Fibroblast of lung (primary cell): ENCODE measurements at regions not wholly inside any gene's neighbourhood (a gene's known extent, or its start where the extent isn't known, plus 50 kb on each side); places are given as distances from the start of the nearest gene placed in this dataset.

Experiments used
- EZH2 ChIP-seq: IDR thresholded peaks from 2 replicates; pipeline ENCODE4 v1.5.1; 2012; ENCODE audit warnings: low read length, control low read depth, mild to moderate bottlenecking; ENCODE audit errors: missing control alignments
- TF ChIP-seq, protein P1 (sequence below), 2 donors: IDR thresholded peaks in 1 of 2; conservative IDR thresholded peaks in 1 of 2; 1 replicate in 1 of 2; 2 replicates in 1 of 2; pipeline ENCODE4 v1.5.1; 2011 to 2012; ENCODE audit warnings: low read length in 2 of 2, control low read depth in 1 of 2, inconsistent platforms in 1 of 2, low read depth in 1 of 2, mild to moderate bottlenecking in 1 of 2

DNA sequence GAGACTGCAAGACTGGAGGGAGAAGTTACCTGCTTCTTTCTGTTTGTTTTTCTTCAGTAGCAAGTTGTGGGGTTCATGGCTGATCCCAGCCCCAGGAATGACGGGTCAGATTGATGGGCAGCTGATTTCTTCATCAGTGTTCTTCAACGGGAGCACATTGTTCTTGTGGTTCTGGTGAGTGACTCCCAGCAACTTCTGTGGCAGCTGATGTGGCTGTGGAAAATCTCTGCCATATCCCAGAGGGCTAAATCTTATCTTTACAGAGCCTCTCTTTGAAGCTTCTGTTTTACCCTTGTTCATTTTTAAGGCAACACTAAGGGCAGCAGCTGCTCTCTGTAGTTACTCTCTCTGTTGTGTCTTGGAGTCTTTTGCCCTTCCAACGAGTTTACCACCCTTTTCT is 710.3 kb downstream of the PRELID2 start:
- TF ChIP-seq, protein P1, sequence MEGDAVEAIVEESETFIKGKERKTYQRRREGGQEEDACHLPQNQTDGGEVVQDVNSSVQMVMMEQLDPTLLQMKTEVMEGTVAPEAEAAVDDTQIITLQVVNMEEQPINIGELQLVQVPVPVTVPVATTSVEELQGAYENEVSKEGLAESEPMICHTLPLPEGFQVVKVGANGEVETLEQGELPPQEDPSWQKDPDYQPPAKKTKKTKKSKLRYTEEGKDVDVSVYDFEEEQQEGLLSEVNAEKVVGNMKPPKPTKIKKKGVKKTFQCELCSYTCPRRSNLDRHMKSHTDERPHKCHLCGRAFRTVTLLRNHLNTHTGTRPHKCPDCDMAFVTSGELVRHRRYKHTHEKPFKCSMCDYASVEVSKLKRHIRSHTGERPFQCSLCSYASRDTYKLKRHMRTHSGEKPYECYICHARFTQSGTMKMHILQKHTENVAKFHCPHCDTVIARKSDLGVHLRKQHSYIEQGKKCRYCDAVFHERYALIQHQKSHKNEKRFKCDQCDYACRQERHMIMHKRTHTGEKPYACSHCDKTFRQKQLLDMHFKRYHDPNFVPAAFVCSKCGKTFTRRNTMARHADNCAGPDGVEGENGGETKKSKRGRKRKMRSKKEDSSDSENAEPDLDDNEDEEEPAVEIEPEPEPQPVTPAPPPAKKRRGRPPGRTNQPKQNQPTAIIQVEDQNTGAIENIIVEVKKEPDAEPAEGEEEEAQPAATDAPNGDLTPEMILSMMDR (conservative IDR thresholded peaks at IDR 0.05 in 1 of 2, IDR thresholded peaks at IDR 0.05 in 1 of 2; ENCODE audit: low read depth in 1 of 2, low read length in 2 of 2), result no peak
- no peak for TF ChIP-seq EZH2
